Stimulated activated CD4-positive, alpha-beta T cell treated with anti-CD3 and anti-CD28 coated beads, Interleukin-4, amount 100 ng/mL, for 4 hours (primary cell): ENCODE measurements at regions not wholly inside any gene's neighbourhood (a gene's known extent, or its start where the extent isn't known, plus 50 kb on each side); places are given as distances from the start of the nearest gene placed in this dataset.
"Not testable (repeated sequence)": the region's sequence is repeated elsewhere in the genome, so short reads cannot be mapped to it uniquely, and the experiment has no call there.

ENCODE experiments used
- DNase-seq, 2 experiments: peaks; one replicate each; pipeline ENCODE4 v3.0.0-alpha.2; 2020

DNA sequence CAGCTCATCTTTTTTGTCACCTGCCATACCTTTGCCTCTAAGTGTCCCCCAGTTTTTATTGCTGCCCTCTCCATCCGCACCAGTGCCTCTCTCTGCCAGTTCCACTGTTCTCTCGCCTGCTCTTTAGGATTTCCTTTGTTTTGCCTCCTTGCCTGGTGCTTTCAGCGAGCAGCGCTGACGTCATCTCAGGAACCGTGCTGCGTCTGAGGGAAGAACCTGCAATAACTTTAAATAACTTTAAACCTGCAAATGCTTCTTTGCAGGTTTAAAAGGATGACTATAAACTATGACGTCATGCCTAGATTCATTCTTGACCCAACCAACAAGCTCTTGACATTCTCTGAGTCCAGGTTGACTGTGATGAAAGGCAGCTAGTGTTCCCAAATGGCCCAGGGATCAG, 105.1 kb downstream of the LRRC74B start:
- not testable (repeated sequence) for DNase-seq

DNA sequence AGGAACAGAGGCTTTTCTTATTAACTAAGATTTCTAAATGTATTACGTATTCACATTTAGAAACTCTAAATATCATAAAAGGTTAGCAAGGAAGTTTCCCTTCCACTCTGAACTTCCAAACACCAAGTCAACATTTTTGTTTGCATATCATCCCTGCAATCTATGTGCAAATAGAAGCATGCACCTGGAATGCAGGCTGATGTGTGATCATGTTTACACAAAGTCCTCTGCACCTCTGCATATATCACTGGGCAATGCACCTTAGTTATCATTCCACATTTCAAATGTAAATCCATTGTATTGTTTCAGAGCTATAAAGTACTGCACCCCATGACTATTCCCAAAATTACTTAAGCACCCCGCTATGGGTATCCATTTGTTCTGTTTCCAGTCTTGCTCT, 142.1 kb downstream of the LRRC74B start:
- not testable (repeated sequence) for DNase-seq

DNA sequence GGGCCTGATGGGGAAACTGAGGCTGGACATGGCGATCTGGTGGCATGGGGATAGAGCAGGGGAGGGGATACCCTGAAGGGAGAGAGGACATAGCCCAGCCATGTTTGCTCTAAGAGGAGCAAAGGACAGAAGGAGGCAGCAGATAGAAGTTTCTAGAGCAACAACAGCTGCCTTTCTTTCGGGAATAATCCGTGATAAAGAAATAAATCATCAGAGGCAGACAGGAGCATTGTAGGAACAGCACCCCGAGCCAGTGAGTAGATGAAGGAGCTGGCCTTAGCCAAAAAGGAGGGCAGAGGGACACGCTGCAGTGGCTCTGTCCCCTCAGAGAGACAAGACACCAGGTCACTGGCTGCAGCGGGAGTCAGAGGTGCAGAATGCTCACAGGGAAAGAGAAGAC, 166.3 kb downstream of the LRRC74B start:
- not testable (repeated sequence) for DNase-seq

- not testable (repeated sequence) for DNase-seq
These were observed 167.4 kb upstream of the RIMBP3B start for GRCh38 chr22:21215973-21216731.

DNA sequence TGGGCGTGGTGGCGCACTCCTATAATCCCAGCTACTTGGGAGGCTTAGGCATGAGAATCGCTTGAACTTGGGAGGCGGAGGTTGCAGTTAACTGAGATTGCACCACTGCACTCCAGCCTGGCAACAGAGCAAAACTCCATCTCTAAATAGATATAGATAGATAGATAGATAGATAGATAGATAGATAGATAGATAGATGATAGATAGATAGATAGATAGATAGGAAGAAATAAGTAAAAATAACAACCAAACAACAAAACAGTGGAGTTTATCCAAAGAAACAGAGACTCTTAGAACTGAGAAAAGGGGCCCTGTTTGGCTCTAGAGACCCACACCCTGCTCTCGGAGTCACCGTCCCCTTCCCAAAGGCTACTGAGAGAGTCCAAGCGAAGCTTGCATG, 158.7 kb upstream of the RIMBP3B start:
- DNase-seq: not testable (repeated sequence)

DNA sequence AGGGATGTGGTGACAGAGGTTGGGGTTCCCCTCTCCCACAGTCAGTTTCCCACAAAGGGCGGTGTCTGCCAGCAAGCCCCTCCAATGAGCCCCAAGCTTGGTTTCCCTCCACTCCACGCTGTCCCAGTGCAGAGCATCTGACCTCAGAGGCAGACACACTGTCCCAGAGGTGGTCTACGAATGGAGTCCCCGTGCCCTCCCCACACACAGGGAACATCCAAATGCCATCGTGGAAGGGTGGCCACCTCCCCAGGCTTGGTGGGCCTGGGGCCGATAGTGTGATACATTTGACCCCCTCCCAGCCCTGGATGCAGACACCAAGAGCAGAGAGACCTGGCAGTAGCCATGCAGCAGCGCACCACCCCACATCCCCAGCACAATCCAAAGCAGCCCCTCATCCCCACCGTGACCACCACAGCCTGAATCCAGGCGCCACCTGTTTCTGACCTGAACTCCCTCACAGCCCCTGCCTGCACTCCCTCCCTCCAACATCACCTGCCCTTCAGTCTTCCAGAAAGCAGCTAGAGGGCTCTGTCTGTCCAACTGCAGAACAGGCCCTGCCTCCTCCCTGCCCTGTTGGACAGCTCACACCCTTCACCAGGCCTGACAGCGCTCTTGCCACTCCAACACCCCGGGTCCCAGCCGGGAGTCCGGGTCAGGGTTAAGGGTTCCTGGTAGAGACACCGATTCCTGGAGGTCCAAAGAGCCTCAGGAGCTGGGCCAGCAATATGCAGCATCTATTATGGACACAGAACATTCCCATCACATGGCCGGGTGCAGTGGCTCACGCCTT, 156.5 kb upstream of the RIMBP3B start:
- DNase-seq: not testable (repeated sequence)

DNA sequence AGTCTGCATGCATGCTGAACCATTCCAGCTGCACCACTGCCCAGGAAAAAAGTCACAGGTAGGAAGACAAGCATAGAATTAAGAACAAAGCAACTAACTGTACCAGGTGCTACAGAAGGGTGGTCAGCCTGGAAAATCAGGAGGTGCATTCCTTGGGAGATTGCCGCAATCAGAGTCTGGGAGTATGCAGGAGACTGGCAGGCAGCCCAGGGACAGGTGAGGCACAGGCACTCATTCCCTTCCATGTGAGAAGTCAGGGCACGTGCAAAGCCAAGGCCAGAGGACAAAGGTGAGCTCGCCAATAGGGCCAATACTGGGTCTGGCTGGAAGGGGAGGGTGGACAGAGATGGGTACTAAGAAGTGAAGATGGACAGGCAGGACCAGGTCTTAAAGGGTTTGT, 132.1 kb upstream of the RIMBP3B start:
- DNase-seq: not testable (repeated sequence)

DNA sequence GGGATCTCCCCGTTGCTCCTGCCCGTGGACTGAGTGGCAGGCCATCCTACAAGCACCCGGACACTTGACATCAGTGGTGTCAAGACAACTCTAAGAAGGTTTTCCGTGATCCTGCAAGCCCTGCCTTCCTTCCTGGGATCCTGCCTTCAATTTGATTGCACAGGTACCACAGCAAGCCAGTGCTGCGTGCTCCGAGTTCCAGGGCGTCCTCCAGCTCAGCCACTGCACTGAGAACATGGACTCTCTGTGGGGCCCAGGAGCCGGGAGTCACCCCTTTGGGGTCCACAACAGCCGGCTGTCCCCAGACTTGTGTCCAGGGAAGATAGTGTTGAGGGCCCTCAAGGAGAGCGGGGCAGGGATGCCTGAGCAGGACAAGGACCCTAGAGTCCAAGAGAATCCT, 100.9 kb upstream of the RIMBP3B start:
- not testable (repeated sequence) for DNase-seq

DNA sequence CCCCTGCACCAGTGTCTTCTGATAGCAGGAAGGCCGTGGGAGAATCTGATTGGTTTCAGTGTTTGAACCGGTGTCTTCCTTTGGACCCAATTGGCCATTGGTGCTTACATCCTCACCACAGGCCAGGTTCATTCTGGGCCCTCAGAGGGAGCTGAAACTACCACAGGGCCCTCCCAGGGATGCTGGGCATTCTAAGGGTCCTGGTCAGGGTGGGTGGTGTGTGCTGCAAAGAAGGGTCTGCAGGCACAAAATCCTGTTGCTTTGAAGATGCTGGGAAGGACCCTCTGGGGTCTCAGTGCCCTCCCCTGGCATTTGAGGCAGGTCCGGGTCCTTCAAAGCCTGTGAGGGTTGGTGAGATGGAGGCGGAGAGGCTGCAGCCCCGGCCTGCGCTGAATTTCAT, 89.8 kb upstream of the RIMBP3B start:
- DNase-seq: peak in 1 of 2 experiments; percentile 1

DNA sequence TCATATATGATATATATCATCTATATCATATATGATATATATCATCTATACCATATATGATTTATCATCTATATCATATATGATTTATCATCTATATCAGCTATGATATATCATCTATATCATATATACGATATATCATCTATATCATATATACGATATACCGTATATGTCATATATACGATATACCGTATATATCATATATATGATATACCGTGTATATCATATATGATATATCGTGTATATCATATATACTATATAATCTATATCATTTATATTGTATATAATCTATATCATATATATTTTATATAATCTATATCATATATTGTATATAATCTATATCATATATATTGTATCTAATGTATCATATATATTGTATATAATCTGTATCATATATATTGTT, 55.9 kb upstream of the RIMBP3B start:
- not testable (repeated sequence) for DNase-seq
